HG02973 (cell line): ENCODE measurements at regions not wholly inside any gene's neighbourhood (a gene's known extent, or its start where the extent isn't known, plus 50 kb on each side); places are given as distances from the start of the nearest gene placed in this dataset.

Experiments used
- ATAC-seq: cut with Tn5 transposase; IDR thresholded peaks from one replicate; pipeline ENCODE4 v1.9.1; 2021; ENCODE audit warnings: moderate library complexity; ENCODE audit not compliant: unreplicated experiment

DNA sequence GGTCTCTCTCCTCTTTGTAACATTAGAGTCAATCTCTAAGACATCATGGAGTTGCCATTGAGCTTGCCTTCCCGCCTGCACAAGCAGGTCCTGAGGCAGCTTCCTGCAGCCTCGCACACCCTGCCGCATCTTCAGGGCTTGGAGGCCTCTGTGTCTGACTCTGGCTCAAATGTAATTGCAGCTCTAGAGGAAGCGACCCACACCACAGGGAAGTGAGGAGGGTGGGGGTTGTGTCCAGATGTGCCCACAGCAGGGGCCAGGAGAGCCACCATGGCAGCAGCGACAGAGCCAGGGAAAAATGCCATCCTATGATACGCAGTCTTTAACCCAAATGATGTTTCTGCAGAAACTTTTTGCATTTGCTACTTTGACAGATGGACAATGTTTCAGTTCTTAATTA lies 216.0 kb upstream of the ZNF32 start:
- ATAC-seq = no peak

DNA sequence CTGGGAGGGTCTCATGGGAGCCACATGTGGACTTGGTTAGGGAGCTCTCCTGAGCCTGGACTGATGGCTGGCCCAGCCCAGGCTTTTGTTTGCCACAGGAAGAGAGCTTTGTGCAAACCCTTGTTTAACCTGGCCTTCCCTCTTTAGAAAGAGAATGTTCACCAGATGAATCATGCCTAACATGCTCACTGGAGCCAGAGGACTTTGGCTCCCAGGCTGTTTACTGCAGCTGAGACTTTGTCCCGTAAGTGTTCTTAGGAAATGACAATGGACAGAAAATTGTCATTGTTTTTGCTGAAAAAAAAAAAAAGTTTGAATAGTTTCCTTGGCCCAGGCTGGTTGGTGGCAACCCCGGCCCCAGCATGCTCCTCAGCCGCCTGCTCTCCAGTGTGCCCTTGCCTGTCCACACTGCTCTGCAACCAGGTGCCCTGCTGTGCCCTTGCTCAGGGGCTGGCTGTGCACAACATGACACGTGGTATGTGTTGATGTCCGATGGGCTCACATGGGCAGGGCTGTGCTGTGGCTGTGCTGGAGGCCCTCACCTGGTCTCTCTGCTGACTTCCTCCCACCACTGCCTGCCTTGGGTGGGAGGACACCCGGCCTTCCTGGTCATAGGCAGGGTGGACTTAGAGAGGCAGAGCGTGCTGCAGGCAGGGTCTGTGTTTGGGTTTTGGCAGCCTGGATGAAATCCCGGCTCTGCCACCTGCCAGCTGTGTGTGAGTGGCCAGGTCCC lies 215.3 kb upstream of the ZNF32 start:
- no peak for ATAC-seq

GRCh38 chr10:43863270-43863669 lies 214.6 kb upstream of the ZNF32 start:
- ATAC-seq = no peak

GRCh38 chr10:43862756-43863155 lies 214.1 kb upstream of the ZNF32 start:
- no peak for ATAC-seq

DNA sequence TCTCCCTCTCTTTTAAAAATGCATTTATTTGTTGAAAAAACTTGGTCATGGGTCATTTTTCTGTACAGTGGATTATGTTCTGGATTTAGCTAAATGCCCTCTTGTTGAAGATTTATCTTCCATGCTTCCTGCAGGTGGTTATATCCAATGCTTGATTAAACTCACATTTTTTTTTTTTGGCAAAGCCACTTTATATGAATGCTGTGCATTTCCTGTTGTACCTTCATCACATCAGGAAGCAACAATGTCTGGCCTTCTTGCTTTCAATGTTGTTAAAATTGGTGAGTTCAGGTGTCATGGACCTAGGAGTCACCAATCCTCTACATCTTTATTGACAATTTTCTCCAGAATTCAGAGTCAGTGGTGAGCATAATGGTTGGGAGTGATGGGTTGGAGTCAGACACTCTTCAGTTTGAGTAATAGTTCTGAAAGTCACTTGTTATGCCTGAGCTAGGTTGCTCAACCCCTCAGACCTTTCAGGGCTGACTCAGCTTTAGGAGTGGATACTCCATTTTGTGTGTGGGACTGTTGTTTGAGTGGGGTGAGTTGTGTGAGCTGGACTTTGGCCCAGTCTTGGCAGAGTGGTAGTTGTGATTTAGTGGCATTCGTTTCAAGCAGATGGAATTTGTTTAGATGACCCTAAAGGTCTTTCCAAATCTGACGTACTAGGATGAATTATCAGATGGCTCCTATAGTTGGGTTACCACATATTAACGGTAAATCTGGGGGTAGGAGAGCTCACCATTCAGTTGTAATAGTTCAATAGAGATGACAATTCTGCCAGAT lies 213.5 kb upstream of the ZNF32 start:
- ATAC-seq = no peak

- ATAC-seq = no peak
Measured at GRCh38 chr10:43859016-43859525, 210.4 kb upstream of the ZNF32 start.

- no peak for ATAC-seq
Measured at GRCh38 chr10:43857931-43858315, 209.2 kb upstream of the ZNF32 start.

GRCh38 chr10:43857206-43857930 lies 208.7 kb upstream of the ZNF32 start:
- ATAC-seq = no peak

DNA sequence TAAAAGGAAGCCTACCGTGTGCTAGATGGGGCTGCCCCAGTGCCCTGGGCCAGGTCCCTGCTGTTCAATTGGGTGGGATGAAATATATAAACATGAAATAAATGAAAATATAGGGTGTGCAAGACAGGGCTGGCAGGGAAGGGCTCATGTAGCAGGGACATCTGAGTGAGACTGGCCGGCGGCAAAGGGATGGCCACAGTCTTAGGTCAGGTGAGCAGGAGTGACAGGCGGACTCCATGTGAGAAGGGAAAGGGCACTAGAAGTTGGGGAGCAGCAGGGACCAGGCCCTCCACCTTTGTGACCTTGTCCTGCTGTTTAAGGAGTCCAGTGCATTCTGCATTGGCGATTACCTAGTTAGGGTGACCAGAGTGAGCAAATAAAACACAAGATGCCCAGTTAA lies 207.6 kb upstream of the ZNF32 start:
- ATAC-seq = no peak

DNA sequence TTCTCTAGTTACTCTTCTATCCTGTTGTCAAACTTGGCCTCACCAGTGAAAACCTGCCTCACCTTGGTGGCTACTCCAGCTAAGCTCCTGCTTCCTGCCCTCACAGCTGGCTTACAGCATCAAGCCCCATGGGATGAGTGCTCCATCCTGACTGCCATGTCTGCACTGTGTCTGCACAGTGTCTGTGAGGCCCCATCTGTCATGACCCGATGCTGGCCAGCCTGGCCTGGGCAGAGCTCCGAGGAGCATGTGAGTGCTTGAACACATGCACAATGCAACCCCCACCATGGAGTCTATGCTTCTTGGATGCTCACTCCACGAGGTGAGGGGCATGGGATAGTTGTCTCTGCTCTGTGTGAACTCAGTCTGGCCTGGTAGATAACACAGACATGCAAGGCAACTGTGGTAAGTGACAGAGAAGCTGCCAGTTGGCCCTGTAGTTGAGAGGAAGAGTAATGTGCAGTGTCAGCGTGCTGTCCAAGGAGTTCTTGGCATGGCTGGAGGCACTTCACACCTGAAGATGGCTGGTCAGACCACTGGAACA lies 207.1 kb upstream of the ZNF32 start:
- no peak for ATAC-seq

DNA sequence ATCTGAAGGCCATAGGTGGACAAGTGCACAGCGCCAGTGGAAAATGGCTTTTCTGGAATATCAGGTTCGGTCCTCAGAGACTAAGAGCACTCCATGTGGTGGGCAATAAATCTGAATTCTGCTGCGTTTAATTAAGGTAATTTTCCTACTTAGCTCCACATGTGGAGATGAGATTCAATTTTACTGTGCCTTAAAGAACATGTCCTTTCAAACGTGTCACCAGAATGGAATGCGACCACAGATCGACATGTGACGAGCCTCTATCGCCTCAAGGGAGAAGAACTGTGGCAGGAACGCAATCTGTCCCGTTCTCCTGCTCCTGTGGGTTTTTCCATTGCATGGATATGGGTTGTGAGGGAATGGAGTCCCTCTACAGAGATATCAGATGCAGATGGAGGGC lies 205.3 kb upstream of the ZNF32 start:
- no peak for ATAC-seq

- ATAC-seq = no peak
Measured at GRCh38 chr10:43853369-43853768, 204.7 kb upstream of the ZNF32 start.

- no peak for ATAC-seq
Measured at GRCh38 chr10:43852644-43853214, 204.0 kb upstream of the ZNF32 start.

- no peak for ATAC-seq
Measured at GRCh38 chr10:43852149-43852548, 203.5 kb upstream of the ZNF32 start.

DNA sequence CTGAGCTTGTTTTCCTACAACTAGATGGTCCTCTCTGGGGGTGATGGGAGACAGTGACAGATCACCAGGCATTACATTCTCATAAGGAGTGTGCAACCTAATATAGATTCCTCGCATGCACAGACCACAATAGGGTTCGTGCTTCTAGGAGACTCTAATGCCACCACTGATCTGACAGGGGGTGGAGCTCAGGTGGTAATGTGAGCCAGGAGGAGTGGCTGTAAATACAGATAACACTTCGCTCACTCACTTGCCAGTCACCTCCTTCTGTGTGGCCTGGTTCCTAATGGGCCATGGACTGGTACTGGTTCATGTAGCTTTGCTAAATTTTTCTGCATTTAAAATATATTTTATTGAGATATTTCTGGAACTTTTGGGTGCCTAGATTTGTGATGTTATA lies 202.3 kb upstream of the ZNF32 start:
- no peak for ATAC-seq

GRCh38 chr10:43849551-43849950 lies 200.9 kb upstream of the ZNF32 start:
- ATAC-seq = no peak

DNA sequence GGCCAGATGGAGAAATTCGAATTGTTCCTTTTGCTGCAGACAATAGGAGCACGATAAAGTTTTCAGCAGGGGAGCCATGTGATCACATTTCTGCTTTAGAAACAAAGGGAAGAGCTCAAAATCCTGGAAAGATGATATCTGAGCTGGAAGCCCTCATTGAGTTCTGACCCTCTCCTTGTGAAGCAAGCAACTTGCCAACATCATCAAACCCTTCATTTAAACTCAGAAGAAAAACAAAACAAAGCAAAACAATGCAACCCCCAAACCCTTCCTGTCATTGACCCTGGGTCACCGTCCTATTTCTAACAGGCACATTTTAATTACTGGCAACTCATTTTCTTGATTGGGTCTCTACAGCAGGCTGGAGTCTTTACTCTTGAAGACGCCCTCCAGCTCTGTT lies 198.3 kb upstream of the ZNF32 start:
- ATAC-seq = no peak

DNA sequence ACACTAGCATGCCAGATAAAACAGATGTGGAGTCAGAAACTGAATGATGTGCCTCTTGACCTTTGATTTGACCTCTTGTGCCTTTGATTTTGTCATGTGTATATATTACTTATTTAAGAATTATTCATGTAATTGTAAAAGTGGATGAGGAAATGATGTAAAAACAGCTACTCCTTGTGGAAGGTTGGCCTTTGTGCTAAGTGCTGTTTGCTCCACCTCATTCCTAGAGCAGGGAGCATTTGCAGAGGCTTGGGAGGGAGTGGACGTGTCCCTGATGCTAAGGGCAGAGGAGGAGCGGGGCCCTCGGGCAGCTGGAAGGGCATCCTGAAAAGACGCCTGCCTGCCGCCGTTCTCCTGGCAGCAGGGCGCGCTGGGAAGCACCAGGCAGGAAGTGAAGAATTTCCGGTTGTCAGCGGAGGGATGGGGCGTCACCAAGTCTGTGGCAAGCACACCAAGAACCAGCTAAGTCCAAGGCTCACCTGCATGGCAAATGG lies 197.6 kb upstream of the ZNF32 start:
- no peak for ATAC-seq

DNA sequence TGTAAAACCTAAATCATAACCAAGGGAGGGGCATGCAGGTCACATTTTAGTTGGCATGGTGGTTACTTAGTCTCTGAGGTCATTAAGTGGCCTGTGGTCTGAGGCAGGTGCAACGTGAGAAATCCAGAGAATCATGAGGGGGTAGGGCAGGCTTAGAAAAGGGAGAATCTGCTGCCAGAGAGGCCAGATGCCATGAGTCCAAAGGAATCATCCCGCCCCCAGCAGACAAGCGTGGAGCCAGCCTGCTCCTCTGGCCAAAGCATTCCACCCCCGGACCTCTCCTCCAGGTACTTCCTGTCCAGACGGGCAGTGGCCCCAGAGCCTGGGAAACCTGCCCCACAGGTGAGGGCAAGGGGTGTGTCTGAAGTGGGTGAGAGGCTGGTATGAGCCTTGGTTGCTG lies 196.4 kb upstream of the ZNF32 start:
- no peak for ATAC-seq

GRCh38 chr10:43844221-43844620 lies 195.5 kb upstream of the ZNF32 start:
- ATAC-seq = no peak
